ENCODE measurements at regions not wholly inside any gene's neighbourhood (a gene's known extent, or its start where the extent isn't known, plus 50 kb on each side); places are given as distances from the start of the nearest gene placed in this dataset.

- TF ChIP-seq TOX (CRISPR knock-in tag; IDR thresholded peaks at IDR 0.05; ENCODE audit: borderline replicate concordance): no peak
- no peak for TF ChIP-seq OSR1 (CRISPR knock-in tag; IDR thresholded peaks at IDR 0.05)
- no peak for TF ChIP-seq PATZ1 (CRISPR knock-in tag; IDR thresholded peaks at IDR 0.05; ENCODE audit: borderline replicate concordance)
- no peak for TF ChIP-seq TCF4 (CRISPR knock-in tag; IDR thresholded peaks at IDR 0.05; ENCODE audit: borderline replicate concordance)
- TF ChIP-seq ZNF565 (CRISPR knock-in tag; conservative IDR thresholded peaks at IDR 0.05; ENCODE audit: low read depth): no peak
Observed at GRCh38 chr3:143179603-143180002, 60.0 kb downstream of the CHST2 start.

All from SK-N-SH treated with all-trans-retinoic acid at 6 μM for 48 hours (cell line).